PFSK-1 (cell line): ENCODE measurements at regions not wholly inside any gene's neighbourhood (a gene's known extent, or its start where the extent isn't known, plus 50 kb on each side); places are given as distances from the start of the nearest gene placed in this dataset.

Experiments
- POLR2AphosphoS5 ChIP-seq: IDR thresholded peaks from 2 replicates; pipeline ENCODE4 v1.6.1; 2012; ENCODE audit warnings: low read depth, mild to moderate bottlenecking, control low read depth, low read length, moderate library complexity
- REST ChIP-seq, 2 experiments: IDR thresholded peaks; 2 replicates each; pipeline versions ENCODE4 v1.6.1 to v1.8.0; 2011 to 2012; ENCODE audit warnings: low read depth in 2 of 2, low read length in 2 of 2, control low read depth in 1 of 2, inconsistent platforms in 1 of 2, mild to moderate bottlenecking in 1 of 2, moderate library complexity in 1 of 2; ENCODE audit not compliant: insufficient read depth in 1 of 2
- SIN3A ChIP-seq: IDR thresholded peaks from 2 replicates; pipeline ENCODE4 v1.6.1; 2012; ENCODE audit warnings: mild to moderate bottlenecking, low read length, moderate library complexity, borderline replicate concordance; ENCODE audit not compliant: insufficient read depth
- TAF1 ChIP-seq: IDR thresholded peaks from 2 replicates; pipeline ENCODE4 v1.6.1; 2012; ENCODE audit warnings: low read length, control low read depth, borderline replicate concordance; ENCODE audit not compliant: insufficient read depth

DNA sequence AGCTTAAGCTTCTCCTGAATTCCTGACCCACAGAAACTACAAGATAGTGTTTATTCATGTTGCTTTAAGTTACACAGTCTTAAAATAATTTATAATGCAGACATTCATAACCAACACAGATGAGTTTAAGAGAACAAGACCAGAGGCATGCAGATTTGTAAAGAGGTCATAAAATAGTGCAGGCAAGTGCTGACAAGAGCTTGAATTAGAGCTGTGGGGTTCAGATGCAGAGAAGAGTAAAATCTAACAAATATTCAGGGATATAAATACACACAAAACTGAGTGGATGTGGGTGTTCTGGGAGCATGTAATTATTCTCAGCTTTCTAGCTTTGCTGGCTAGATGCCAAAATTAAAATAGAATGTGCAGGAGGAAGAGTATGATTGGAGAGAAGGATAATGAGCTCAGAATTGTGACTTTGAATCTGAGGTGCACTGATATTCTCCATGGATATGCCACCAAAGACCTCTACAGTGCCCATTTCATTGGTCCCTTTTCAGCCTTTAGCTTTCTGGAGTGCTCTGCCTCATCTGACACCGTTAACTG lies 291.9 kb upstream of the SGK1 start:
- TF ChIP-seq REST (IDR thresholded peaks at IDR 0.05; ENCODE audit: insufficient read depth in 1 of 2, low read depth in 2 of 2, low read length in 2 of 2) (no peak), POLR2AphosphoS5 (no peak), TAF1 (no peak), SIN3A (no peak)
